ENCODE measurements at regions not wholly inside any gene's neighbourhood (a gene's known extent, or its start where the extent isn't known, plus 50 kb on each side); places are given as distances from the start of the nearest gene placed in this dataset.

DNA sequence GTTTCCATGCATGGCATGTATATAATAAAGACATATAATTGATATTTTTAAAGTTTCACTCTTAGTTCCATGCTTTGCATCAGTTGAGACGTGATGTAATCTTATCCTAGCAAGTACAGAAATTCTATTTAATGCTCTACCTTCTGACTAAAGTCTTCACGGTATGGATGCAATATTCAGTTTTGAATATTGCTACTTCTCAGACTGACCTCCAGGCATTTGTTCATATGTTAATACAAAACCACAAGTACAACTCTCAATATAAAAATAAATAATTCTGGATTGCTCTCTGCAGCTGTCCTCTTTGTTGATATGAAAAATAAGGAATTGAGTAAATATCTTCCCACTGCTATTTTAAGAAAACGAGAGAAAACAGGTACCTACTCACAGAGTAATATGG is 309.8 kb upstream of the HAND2 start:
- Mint-ChIP-seq H3K4me1 (no peaks in the 10 kb centered on the region), H3K9me3 (no peaks in the 10 kb centered on the region), H3K27me3 (no peaks in the 10 kb centered on the region), H3K27ac (no peak overlapping the region), H3K4me3 (no peak overlapping the region), H3K36me3 (ENCODE audit: low read depth) (no peaks in the 10 kb centered on the region)
- intact Hi-C loops (cut with micrococcal nuclease): no loop called here
- no peak for DNase-seq

DNA sequence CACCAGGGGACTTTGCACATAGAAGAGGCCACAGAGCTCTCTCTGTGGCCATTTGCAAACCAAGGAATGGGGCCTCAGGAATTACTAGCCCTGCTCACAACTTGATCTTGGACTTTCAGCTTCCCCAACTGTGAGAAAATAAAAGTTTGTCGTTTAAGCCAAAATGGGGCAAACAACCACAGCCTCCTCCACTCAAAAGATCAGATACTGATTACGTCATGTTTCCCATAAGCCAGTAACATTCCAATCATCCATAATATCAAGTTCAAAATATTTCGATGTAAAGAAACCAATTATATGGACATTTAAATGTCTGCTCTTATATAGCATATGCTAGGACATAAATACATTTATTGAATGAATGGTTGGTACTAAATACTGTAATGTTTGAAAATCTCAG is 307.5 kb upstream of the HAND2 start:
- Mint-ChIP-seq H3K36me3 (ENCODE audit: low read depth) (no peaks in the 10 kb centered on the region), H3K4me1 (no peaks in the 10 kb centered on the region), H3K4me3 (no peak overlapping the region), H3K27me3 (no peaks in the 10 kb centered on the region), H3K27ac (no peak overlapping the region), H3K9me3 (no peaks in the 10 kb centered on the region)
- intact Hi-C loops (cut with micrococcal nuclease): no loop called here
- no peak for DNase-seq

DNA sequence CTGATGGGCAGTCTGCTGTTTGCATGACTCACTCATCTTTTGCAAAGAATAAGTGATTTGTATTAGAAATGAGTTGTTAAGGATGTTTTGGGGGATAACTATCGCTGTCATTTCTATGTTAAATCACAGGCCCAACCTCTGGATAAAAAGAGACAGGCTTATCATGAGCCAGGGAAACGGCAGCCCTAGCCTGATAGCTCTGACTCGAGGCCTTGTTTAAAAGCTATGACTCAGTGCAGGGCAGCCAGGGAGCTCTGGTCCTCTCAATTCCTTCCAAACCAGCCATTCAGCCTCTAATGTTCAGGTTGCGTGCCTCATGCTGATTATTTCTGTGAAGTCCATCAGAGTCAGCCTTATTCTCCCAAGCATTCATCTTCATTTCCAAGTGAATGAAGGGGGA is 305.9 kb upstream of the HAND2 start:
- DNase-seq: no peak
- Mint-ChIP-seq H3K36me3 (ENCODE audit: low read depth) (no peaks in the 10 kb centered on the region), H3K4me1 (no peaks in the 10 kb centered on the region), H3K9me3 (no peaks in the 10 kb centered on the region), H3K27me3 (no peaks in the 10 kb centered on the region), H3K4me3 (no peak overlapping the region), H3K27ac (no peak overlapping the region)
- intact Hi-C loops (cut with micrococcal nuclease): no loop called here

DNA sequence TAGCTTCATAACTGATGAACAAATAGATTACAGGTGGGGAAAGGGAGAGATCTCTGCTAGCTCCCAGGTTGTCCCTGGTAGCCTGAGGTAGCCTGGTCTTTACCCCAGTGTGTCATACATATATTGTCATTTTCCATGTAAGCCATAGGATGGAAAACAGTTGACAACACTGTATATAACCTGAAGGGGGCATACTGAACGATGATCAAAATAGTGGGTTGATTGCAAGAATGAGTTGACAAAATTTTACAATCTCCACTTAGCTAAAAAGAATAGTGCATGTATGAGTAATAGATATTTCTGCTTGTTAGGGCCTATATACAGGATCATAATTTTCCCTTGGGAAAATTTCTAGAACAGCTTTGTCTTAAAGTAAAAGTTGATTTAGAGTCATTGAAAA is 304.1 kb upstream of the HAND2 start:
- Mint-ChIP-seq H3K27ac (no peak overlapping the region), H3K36me3 (ENCODE audit: low read depth) (no peaks in the 10 kb centered on the region), H3K4me1 (no peaks in the 10 kb centered on the region), H3K9me3 (no peaks in the 10 kb centered on the region), H3K27me3 (no peaks in the 10 kb centered on the region), H3K4me3 (no peak overlapping the region)
- no peak for DNase-seq
- intact Hi-C loops (cut with micrococcal nuclease): no loop called here

DNA sequence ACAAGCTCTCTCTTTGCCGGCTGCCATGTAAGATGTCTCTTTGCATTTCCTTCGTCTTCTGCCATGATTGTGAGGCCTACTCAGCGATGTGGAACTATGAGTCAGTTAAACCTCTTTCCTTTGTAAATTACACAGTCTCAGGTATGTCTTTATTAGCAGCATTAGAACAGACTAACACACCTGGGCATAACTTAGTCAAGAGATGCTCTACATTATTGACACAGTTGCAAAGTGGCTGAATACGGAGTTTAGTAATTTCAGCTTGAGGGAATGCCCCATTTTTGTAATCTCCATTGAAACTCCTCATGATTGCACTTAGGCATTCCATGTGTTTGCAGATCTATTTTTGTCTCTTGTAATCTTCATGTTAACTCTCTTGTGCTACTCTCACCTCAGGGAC is 299.5 kb upstream of the HAND2 start:
- intact Hi-C loops (cut with micrococcal nuclease): no loop called here
- no peaks in the 10 kb centered on the region for H3K9me3 Mint-ChIP-seq
- H3K27ac Mint-ChIP-seq: no peak overlapping the region
- no peak overlapping the region for H3K4me3 Mint-ChIP-seq
- no peak for DNase-seq
- H3K27me3 Mint-ChIP-seq: no peaks in the 10 kb centered on the region
- no peaks in the 10 kb centered on the region for H3K36me3 Mint-ChIP-seq (ENCODE audit: low read depth)
- no peaks in the 10 kb centered on the region for H3K4me1 Mint-ChIP-seq

DNA sequence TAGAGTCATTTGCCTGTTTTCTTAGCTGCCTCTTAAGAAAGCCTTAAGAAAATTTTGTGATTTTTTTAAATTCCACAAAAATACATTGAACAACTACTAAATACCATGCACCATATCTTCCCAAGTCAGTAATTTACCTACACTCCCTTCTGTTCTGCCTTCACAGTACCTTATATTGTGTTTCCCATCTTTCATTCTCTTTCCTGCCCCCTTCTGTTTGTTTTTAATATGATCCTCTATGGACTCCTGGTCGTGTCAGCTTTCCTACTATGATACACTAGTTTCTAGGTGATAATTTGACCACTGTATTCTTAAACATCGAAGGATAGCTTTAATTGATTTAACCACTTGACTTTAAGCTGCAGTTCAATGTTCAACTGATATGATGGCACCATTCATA is 297.7 kb upstream of the HAND2 start:
- H3K4me3 Mint-ChIP-seq: no peak overlapping the region
- no peaks in the 10 kb centered on the region for H3K27me3 Mint-ChIP-seq
- DNase-seq: no peak
- H3K9me3 Mint-ChIP-seq: no peaks in the 10 kb centered on the region
- no peaks in the 10 kb centered on the region for H3K4me1 Mint-ChIP-seq
- no peak overlapping the region for H3K27ac Mint-ChIP-seq
- intact Hi-C loops (cut with micrococcal nuclease): no loop called here
- H3K36me3 Mint-ChIP-seq (ENCODE audit: low read depth): no peaks in the 10 kb centered on the region

DNA sequence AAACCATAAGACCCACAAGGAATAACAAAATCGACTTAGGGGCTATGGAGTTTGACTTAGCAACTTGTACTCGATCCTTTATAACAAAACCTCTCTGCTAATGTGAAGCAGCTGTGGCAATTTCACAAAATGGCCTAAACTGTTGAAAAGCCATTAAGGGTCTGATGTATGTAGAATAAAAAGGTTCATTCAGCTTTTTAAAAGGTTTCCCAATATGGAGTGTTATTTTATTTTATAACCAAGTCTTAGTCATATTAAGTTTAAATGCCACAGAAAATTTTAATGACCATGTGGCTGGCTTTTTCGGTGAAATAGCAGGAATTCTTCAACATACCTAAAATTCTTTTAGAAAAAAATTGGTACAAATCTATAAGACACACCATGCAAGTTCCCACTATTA is 291.8 kb upstream of the HAND2 start:
- H3K9me3 Mint-ChIP-seq: no peaks in the 10 kb centered on the region
- no peaks in the 10 kb centered on the region for H3K36me3 Mint-ChIP-seq (ENCODE audit: low read depth)
- no peaks in the 10 kb centered on the region for H3K27me3 Mint-ChIP-seq
- intact Hi-C loops (cut with micrococcal nuclease): no loop called here
- H3K4me3 Mint-ChIP-seq: no peak overlapping the region
- DNase-seq: no peak
- no peak overlapping the region for H3K27ac Mint-ChIP-seq
- H3K4me1 Mint-ChIP-seq: no peaks in the 10 kb centered on the region

DNA sequence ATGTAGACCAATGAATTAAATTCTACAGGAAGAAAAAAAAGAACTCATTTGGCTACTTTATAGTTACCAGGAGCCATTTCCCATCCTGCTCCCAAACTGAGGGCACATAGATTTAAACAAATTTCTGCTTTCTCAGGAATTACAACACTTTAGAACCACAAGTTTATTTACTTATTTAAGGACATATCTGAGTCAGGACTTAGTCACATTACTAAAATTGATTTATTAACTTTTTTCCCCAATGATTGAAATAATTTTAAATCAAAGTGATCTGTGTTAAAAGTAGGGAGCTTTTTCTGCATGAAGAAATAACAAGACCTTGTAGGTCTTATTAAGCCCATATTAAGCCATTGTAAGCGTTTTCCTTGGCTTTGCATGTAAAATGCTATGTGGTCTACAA is 291.0 kb upstream of the HAND2 start:
- Mint-ChIP-seq H3K4me1 (no peaks in the 10 kb centered on the region), H3K27me3 (no peaks in the 10 kb centered on the region), H3K27ac (no peak overlapping the region), H3K4me3 (no peak overlapping the region), H3K36me3 (ENCODE audit: low read depth) (no peaks in the 10 kb centered on the region), H3K9me3 (no peaks in the 10 kb centered on the region)
- no peak for DNase-seq
- intact Hi-C loops (cut with micrococcal nuclease): no loop called here

DNA sequence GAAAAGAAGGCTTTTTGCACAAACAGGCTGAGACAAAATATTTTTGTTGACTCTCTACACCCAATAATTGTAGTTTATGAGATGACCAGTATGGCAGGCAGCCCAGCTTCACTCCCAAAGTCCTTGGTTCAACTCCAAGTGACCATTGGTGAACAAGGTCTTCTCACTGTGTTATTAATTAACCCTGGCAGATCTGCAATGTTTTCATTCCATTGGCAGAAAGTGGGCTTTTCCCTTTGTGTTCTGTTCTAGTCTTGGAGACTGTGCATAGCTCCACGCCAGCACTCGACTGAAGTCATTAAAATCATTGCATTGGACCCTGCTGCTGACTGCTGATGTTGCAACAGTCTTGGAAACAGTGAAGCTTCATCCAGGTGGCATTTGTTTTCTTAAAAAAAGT is 277.3 kb upstream of the HAND2 start:
- H3K27ac Mint-ChIP-seq: no peak overlapping the region
- intact Hi-C loops (cut with micrococcal nuclease): no loop called here
- no peaks in the 10 kb centered on the region for H3K36me3 Mint-ChIP-seq (ENCODE audit: low read depth)
- no peak for DNase-seq
- H3K4me1 Mint-ChIP-seq: no peaks in the 10 kb centered on the region
- no peaks in the 10 kb centered on the region for H3K27me3 Mint-ChIP-seq
- no peak overlapping the region for H3K4me3 Mint-ChIP-seq
- no peaks in the 10 kb centered on the region for H3K9me3 Mint-ChIP-seq

DNA sequence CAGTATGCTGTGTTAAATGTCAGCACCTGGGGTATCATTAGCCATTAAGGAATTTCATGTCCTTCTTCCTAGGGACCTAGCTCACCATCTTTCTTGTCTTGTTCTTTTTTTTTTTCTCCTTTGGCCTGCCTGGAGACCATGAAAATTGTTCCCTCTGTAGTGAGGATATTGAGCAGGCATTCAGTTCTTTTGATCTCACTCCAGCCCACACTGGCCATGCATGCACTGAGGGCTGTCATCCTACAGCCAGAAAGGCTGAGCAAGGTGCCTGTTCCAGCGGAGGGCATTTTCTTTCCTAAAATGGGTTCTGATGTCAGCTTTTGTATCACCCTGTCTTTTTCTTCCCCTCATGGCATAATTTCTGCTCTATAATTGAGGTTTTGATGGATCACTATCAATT is 275.9 kb upstream of the HAND2 start:
- Mint-ChIP-seq H3K36me3 (ENCODE audit: low read depth) (no peaks in the 10 kb centered on the region), H3K27ac (no peak overlapping the region), H3K27me3 (no peaks in the 10 kb centered on the region), H3K4me1 (no peaks in the 10 kb centered on the region), H3K4me3 (no peak overlapping the region), H3K9me3 (no peaks in the 10 kb centered on the region)
- intact Hi-C loops (cut with micrococcal nuclease): no loop called here
- no peak for DNase-seq

DNA sequence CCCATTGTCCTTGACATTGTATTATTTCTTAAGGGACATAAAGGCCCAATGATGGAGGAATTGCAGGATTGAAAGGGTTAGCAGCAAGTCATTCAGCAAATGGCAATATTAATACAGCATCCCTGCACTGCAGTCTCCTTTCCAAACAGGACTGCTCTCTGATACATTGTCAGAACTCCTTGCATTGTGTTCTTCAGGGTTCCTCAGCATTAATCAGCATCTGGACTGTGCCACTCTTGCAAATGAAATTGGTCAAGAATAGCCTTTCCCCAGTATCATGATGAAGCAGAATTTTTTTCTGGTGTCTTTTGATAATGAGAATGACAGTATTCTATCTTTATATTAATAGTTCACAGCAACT is 272.6 kb upstream of the HAND2 start:
- DNase-seq: no peak
- Mint-ChIP-seq H3K27ac (no peak overlapping the region), H3K4me3 (no peak overlapping the region), H3K36me3 (ENCODE audit: low read depth) (no peaks in the 10 kb centered on the region), H3K9me3 (no peaks in the 10 kb centered on the region), H3K27me3 (no peaks in the 10 kb centered on the region), H3K4me1 (no peaks in the 10 kb centered on the region)
- intact Hi-C loops (cut with micrococcal nuclease): no loop called here

DNA sequence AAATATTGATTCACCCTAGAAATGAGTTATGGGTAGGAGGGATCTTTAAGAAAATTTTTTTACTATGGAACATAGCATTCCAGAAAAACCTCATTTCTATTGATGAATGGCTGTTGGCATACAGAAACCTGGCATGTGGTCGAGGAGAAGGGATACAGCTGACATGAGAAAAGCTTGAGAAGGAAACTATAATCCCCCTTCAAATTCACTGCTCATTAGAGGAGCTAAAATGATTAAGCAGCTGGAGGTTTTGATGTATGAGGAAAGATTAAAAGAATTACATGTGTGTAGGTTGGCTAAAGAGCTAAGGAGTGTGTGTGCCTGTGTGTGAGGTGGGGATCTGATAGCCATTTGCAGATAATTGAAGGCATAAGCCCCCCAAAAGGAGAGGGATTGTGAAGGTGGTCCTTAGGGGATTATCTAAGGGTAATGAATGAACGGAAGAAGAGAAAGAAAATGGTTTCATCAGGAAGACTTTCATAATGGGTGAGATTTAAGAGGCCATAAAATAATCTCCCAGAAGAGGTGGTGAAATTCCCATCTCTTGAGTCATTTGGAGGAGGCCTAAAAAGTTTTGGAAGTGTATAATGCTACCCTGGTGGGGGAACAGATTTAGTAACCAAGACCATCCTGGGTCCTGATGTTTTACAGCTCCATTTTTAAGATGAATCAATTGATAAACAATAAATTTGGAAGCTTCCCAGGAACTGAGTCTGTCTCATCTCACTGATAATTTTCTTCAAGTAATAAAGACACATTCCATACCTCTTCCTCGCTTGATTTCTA is 272.0 kb upstream of the HAND2 start:
- H3K4me1 Mint-ChIP-seq: no peaks in the 10 kb centered on the region
- no peak overlapping the region for H3K4me3 Mint-ChIP-seq
- intact Hi-C loops (cut with micrococcal nuclease): no loop called here
- H3K27me3 Mint-ChIP-seq: no peaks in the 10 kb centered on the region
- no peaks in the 10 kb centered on the region for H3K9me3 Mint-ChIP-seq
- no peak for DNase-seq
- no peaks in the 10 kb centered on the region for H3K36me3 Mint-ChIP-seq (ENCODE audit: low read depth)
- H3K27ac Mint-ChIP-seq: no peak overlapping the region

DNA sequence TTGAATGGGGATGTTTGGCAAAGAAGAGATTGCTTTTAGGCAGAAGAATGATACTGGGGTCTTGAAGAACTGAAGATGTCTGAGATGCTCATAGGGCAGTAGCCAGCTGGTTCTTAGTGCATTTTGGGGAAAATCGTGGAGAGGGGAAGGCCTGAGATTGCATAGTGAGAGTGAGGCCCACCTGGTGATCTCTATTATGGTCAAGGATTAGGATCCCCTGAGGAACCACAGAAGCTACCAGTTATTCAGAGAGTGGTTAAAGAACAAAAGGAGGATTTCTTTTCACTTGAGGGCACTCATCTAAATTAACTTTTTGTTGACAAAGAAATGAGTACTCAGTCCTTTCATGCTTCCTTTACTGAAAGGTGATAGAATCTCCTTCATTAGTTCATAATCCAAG is 271.3 kb upstream of the HAND2 start:
- no peak overlapping the region for H3K27ac Mint-ChIP-seq
- no peaks in the 10 kb centered on the region for H3K36me3 Mint-ChIP-seq (ENCODE audit: low read depth)
- no peaks in the 10 kb centered on the region for H3K27me3 Mint-ChIP-seq
- H3K4me3 Mint-ChIP-seq: no peak overlapping the region
- intact Hi-C loops (cut with micrococcal nuclease): no loop called here
- H3K4me1 Mint-ChIP-seq: no peaks in the 10 kb centered on the region
- no peak for DNase-seq
- H3K9me3 Mint-ChIP-seq: no peaks in the 10 kb centered on the region

DNA sequence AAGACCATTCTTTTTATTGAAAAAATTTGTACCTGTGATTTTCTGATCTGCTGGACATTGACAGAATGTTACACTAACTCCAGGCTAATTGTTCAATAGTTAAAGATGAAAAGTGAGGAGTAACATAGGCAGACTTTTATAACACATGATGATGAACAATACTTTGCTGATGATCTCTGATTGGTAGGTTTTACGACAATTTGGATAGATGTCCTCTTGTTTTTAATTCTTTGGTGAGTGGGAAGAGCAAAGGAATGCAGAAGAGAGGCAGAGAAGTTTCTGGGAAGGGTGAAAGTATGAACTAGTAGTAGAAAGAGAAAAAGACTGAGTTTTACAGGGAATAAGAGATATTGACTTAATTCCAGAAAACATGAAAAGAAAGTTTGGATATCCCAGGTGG is 267.3 kb upstream of the HAND2 start:
- Mint-ChIP-seq H3K4me3 (no peak overlapping the region), H3K9me3 (no peaks in the 10 kb centered on the region), H3K27me3 (no peaks in the 10 kb centered on the region), H3K27ac (no peak overlapping the region), H3K4me1 (no peaks in the 10 kb centered on the region), H3K36me3 (ENCODE audit: low read depth) (no peaks in the 10 kb centered on the region)
- intact Hi-C loops (cut with micrococcal nuclease): no loop called here
- DNase-seq: no peak

DNA sequence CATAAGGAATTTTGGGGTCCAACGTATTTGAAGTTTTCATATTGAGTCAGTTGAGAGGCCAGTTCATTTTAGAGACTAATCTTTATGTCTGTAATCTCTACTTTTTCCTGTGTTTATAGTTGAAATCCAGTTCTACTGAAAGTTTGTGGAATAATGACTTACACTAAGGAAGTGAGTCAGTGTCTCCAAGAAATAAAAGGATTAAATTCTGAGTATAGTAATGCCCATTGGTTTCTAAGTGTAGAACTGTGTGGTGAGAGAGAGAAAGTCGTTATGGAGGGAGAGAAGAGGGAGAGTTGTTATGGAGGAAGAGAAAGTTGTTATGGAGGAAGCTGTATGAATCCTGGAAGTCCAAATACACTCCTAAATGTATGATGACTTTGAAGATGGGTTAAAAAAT is 264.6 kb upstream of the HAND2 start:
- Mint-ChIP-seq H3K27me3 (no peaks in the 10 kb centered on the region), H3K9me3 (no peaks in the 10 kb centered on the region), H3K36me3 (ENCODE audit: low read depth) (no peaks in the 10 kb centered on the region), H3K4me1 (no peaks in the 10 kb centered on the region), H3K27ac (no peak overlapping the region), H3K4me3 (no peak overlapping the region)
- intact Hi-C loops (cut with micrococcal nuclease): no loop called here
- DNase-seq: no peak

All from activated CD4-positive, alpha-beta T cell treated with anti-CD3 and anti-CD28 coated beads, Interleukin-2, amount 10 ng/mL, durations not matched to agents 24 days and 14 days (primary cell).